Loucy (cell line): ENCODE measurements at regions not wholly inside any gene's neighbourhood (a gene's known extent, or its start where the extent isn't known, plus 50 kb on each side); places are given as distances from the start of the nearest gene placed in this dataset.

ENCODE experiments used
- H2AFZ ChIP-seq: fragments of 200-600 bp; sonication (generic); 2 replicates; pipeline ENCODE4 v1.6.0; 2016; ENCODE audit warnings: antibody characterized with exemption, mild to moderate bottlenecking, low read length, moderate library complexity
- H3F3A ChIP-seq: fragments of 200-600 bp; 2 replicates; pipeline ENCODE4 v1.6.0; 2016; ENCODE audit warnings: antibody characterized with exemption, low read depth, mild to moderate bottlenecking
- H3K27me3 ChIP-seq: fragments of 200-600 bp; sonication (generic); 2 replicates; pipeline ENCODE4 v1.6.1; 2014; ENCODE audit warnings: low read length, mild to moderate bottlenecking; ENCODE audit not compliant: insufficient read depth, poor library complexity, severe bottlenecking
- H3K36me3 ChIP-seq: fragments of 200-600 bp; sonication (generic); 2 replicates; pipeline ENCODE4 v1.6.1; 2016; ENCODE audit warnings: low read length; ENCODE audit not compliant: insufficient read depth
- H3K4me1 ChIP-seq: fragments of 200-600 bp; sonication (generic); 2 replicates; pipeline ENCODE4 v1.5.1; 2014; ENCODE audit warnings: low read length, mild to moderate bottlenecking; ENCODE audit not compliant: insufficient read depth, poor library complexity, severe bottlenecking
- H3K4me2 ChIP-seq: fragments of 200-600 bp; sonication (generic); 2 replicates; pipeline ENCODE4 v1.6.0; 2014; ENCODE audit warnings: antibody characterized with exemption, low read length, low read depth, mild to moderate bottlenecking; ENCODE audit not compliant: poor library complexity, severe bottlenecking
- H3K4me3 ChIP-seq: fragments of 200-600 bp; sonication (generic); 2 replicates; pipeline ENCODE4 v1.5.1; 2014; ENCODE audit warnings: low read length, mild to moderate bottlenecking, mixed read lengths; ENCODE audit not compliant: poor library complexity, severe bottlenecking
- H3K79me2 ChIP-seq: fragments of 200-600 bp; sonication (generic); 2 replicates; pipeline ENCODE4 v1.6.1; 2014; ENCODE audit warnings: low read length; ENCODE audit not compliant: insufficient read depth
- H3K9ac ChIP-seq: fragments of 200-600 bp; sonication (generic); 2 replicates; pipeline ENCODE4 v1.6.0; 2014; ENCODE audit warnings: mild to moderate bottlenecking, low read depth, low read length, moderate library complexity; ENCODE audit not compliant: poor library complexity, severe bottlenecking
- H3K9me2 ChIP-seq: fragments of 200-600 bp; sonication (generic); replicated peaks from 2 replicates; pipeline ENCODE4 v1.6.1; 2016; ENCODE audit warnings: low read depth, low read length, mixed read lengths
- H3K9me3 ChIP-seq: fragments of 200-600 bp; sonication (generic); 2 replicates; pipeline ENCODE4 v1.6.1; 2014; ENCODE audit warnings: mild to moderate bottlenecking, antibody characterized with exemption, low read length, low read depth; ENCODE audit not compliant: insufficient read depth
- H4K20me1 ChIP-seq: fragments of 200-600 bp; sonication (generic); 2 replicates; pipeline ENCODE4 v1.6.0; 2014; ENCODE audit warnings: antibody characterized with exemption, low read length, mild to moderate bottlenecking; ENCODE audit not compliant: insufficient read depth, poor library complexity, severe bottlenecking
- EZH2phosphoT487 ChIP-seq: fragments of 200-600 bp; IDR thresholded peaks from 2 replicates; pipeline ENCODE4 v1.6.1; 2018; ENCODE audit warnings: antibody characterized with exemption, mild to moderate bottlenecking, moderate library complexity, borderline replicate concordance
- TF ChIP-seq, protein P1 (sequence below): fragments of 200-600 bp; sonication (generic); conservative IDR thresholded peaks from 2 replicates; pipeline ENCODE4 v1.5.1; 2014; ENCODE audit warnings: mild to moderate bottlenecking, antibody characterized with exemption, low read length

DNA sequence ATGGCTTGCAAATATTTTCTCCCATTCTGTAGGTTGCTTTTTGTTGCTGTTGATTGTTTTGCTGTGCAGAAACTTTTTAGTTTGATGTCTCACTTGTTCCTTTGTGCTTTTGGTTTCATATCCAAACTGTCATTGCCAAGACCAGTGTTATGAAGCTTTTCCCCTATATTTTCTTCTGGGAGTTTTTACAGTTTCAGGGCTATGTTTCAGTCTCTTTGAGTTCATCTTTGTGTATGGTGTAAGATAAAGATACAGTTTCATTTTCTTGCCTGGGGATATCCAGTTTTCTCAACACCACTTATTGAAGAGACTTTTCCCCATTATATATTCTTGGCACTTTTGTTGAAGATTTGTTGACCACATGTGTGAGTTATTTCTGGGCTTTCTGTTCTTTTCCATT lies 139.9 kb downstream of the MRPL57 start:
- no peak overlapping the region for H3K9ac ChIP-seq

DNA sequence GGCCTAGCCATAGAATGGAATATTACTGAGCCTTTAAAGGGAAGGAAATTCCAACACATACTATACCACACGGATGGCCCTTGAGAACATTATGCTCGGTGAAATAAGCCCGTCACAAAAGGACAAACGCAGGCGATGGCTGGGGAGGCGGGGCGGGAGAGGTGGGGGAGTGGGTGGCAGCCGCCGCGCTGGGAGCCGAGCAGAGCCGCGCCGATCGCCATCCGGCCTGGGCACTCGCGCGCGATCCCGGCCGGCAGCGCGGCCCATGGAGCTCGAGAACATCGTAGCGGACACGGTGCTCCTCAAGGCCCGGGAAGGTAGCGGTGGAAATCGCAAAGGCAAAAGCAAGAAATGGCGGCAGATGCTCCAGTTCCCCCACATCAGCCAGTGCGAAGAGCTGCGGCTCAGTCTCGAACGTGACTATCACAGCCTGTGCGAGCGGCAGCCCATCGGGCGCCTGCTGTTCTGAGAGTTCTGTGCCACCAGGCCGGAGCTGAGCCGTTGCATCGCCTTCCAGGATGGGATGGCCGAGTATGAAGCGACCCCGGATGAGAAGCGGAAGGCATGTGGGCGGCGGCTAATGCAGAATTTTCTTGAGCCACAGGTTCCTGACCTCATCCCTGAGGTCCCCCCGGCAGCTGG lies 140.1 kb downstream of the ZDHHC20 start:
- H3K4me1 ChIP-seq, result no peaks in the 10 kb centered on the region
- no peak overlapping the region for H2AFZ ChIP-seq
- H3K9me3 ChIP-seq, result no peaks in the 10 kb centered on the region
- H3K79me2 ChIP-seq, result peaks cover 25% of the 10 kb centered on the region; the same call in 1 of the 2 replicates
- TF ChIP-seq, protein P1, sequence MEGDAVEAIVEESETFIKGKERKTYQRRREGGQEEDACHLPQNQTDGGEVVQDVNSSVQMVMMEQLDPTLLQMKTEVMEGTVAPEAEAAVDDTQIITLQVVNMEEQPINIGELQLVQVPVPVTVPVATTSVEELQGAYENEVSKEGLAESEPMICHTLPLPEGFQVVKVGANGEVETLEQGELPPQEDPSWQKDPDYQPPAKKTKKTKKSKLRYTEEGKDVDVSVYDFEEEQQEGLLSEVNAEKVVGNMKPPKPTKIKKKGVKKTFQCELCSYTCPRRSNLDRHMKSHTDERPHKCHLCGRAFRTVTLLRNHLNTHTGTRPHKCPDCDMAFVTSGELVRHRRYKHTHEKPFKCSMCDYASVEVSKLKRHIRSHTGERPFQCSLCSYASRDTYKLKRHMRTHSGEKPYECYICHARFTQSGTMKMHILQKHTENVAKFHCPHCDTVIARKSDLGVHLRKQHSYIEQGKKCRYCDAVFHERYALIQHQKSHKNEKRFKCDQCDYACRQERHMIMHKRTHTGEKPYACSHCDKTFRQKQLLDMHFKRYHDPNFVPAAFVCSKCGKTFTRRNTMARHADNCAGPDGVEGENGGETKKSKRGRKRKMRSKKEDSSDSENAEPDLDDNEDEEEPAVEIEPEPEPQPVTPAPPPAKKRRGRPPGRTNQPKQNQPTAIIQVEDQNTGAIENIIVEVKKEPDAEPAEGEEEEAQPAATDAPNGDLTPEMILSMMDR, result no peak
- no peaks in the 10 kb centered on the region for H4K20me1 ChIP-seq
- H3K9me2 ChIP-seq, result no peaks in the 10 kb centered on the region
- no peak overlapping the region for H3K9ac ChIP-seq
- peaks cover 57% of the 10 kb centered on the region; the same call in 1 of the 2 replicates for H3K36me3 ChIP-seq
- no peak overlapping the region for H3K4me2 ChIP-seq
- H3K4me3 ChIP-seq, result no peak overlapping the region
- no peaks in the 10 kb centered on the region for H3F3A ChIP-seq
- no peaks in the 10 kb centered on the region for H3K27me3 ChIP-seq

More for the DNA sequence above, 139.9 kb downstream of the MRPL57 start:
- Histone ChIP-seq H3K79me2 (peaks cover 34% of the 10 kb centered on the region), H3K4me2 (no peak overlapping the region), H2AFZ (no peak overlapping the region), H3K27me3 (no peaks in the 10 kb centered on the region), H3F3A (no peaks in the 10 kb centered on the region), H3K9me2 (no peaks in the 10 kb centered on the region), H3K36me3 (peaks cover 51% of the 10 kb centered on the region), H3K4me3 (no peak overlapping the region), H4K20me1 (no peaks in the 10 kb centered on the region), H3K9me3 (no peaks in the 10 kb centered on the region), H3K4me1 (no peaks in the 10 kb centered on the region)
- no peak for TF ChIP-seq EZH2phosphoT487
- TF ChIP-seq, protein P1, result no peak

DNA sequence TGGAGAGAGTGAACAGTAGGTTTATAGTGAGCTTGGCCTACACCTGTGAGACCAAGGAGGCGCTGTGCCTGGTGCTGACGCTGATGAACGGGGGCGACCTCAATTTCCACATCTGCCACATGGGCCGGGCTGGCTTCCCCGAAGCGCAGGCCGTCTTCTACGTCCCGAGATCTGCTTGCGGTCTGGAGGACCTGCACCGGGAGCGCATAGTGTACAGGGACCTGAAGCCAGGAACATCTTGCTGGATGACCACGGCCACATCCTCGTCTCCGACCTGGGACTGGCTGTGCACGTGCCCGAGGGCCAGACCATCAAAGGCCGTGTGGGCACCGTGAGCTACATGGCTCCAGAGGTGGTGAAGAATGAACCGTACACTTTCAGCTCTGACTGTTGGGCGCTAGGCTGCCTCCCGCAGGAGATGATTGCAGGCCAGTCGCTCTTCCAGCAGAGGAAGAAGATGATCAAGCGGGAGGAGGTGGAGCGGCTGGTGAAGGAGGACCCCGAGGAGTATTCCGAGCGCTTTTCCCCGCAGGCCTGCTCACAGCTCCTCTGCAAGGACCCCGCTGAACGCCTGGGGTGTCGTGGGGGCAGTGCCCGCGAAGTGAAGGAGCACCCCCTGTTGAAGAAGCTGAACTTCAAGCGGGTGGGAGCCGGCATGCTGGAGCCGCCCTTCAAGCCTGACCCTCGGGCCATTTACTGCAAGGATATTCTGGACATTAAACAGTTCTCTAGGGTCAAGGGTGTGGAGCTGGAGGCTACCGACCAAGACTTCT lies 139.0 kb downstream of the ZDHHC20 start:
- TF ChIP-seq, protein P1, result no peak
- no peak for TF ChIP-seq EZH2phosphoT487
- Histone ChIP-seq H3K4me1 (no peaks in the 10 kb centered on the region), H3K4me3 (no peak overlapping the region), H3K4me2 (no peak overlapping the region), H3K9me2 (no peaks in the 10 kb centered on the region), H3F3A (no peaks in the 10 kb centered on the region), H2AFZ (no peak overlapping the region), H3K79me2 (peaks cover 34% of the 10 kb centered on the region; the same call in 1 of the 2 replicates), H3K9ac (no peak overlapping the region), H3K36me3 (peaks cover 57% of the 10 kb centered on the region; the same call in 1 of the 2 replicates), H3K9me3 (no peaks in the 10 kb centered on the region), H3K27me3 (no peaks in the 10 kb centered on the region), H4K20me1 (no peaks in the 10 kb centered on the region)
